Fibroblast of lung (primary cell): ENCODE measurements at regions not wholly inside any gene's neighbourhood (a gene's known extent, or its start where the extent isn't known, plus 50 kb on each side); places are given as distances from the start of the nearest gene placed in this dataset.

Source experiments
- DNase-seq, 2 donors: peaks; one replicate each; pipeline versions ENCODE4 v3.0.0 to v3.0.0-alpha.2; 2010; ENCODE audit warnings: low read depth in 2 of 2
- H2AFZ ChIP-seq: 2 replicates; pipeline ENCODE4 v1.5.1; 2012; ENCODE audit warnings: low read length, control low read depth, inconsistent platforms
- H3K27ac ChIP-seq: 2 replicates; pipeline ENCODE4 v1.5.1; 2011; ENCODE audit warnings: low read length, control low read depth; ENCODE audit not compliant: insufficient read depth
- H3K27me3 ChIP-seq: 2 replicates; pipeline ENCODE4 v1.5.1; 2011; ENCODE audit warnings: mild to moderate bottlenecking, low read length; ENCODE audit not compliant: control insufficient read depth, insufficient read depth
- H3K36me3 ChIP-seq: 2 replicates; pipeline ENCODE4 v1.5.1; 2011; ENCODE audit warnings: low read length; ENCODE audit not compliant: control insufficient read depth, insufficient read depth
- H3K4me1 ChIP-seq: 2 replicates; pipeline ENCODE4 v1.5.1; 2011; ENCODE audit warnings: low read length; ENCODE audit not compliant: control insufficient read depth, insufficient read depth; ENCODE audit errors: extremely low read depth
- H3K4me2 ChIP-seq: 2 replicates; pipeline ENCODE4 v1.5.1; 2011; ENCODE audit warnings: low read length, control low read depth; ENCODE audit not compliant: insufficient read depth; ENCODE audit errors: extremely low read depth
- H3K4me3 ChIP-seq, 4 experiments: fragments of 200-600 bp in 1 of 4; sonication (generic) in 1 of 4; replicated peaks in 1 of 4; 2 replicates each; pipeline ENCODE4 v1.5.1; 2011 to 2016; ENCODE audit warnings: low read length in 4 of 4, low read depth in 3 of 4, mild to moderate bottlenecking in 3 of 4, control low read depth in 2 of 4, inconsistent platforms in 1 of 4, mixed read lengths in 1 of 4; ENCODE audit not compliant: insufficient read depth in 1 of 4; ENCODE audit errors: control extremely low read depth in 1 of 4
- H3K79me2 ChIP-seq: 2 replicates; pipeline ENCODE4 v1.5.1; 2012; ENCODE audit warnings: mild to moderate bottlenecking, low read length, inconsistent platforms; ENCODE audit not compliant: control insufficient read depth, insufficient read depth
- H3K9ac ChIP-seq: 2 replicates; pipeline ENCODE4 v1.5.1; 2011; ENCODE audit warnings: mild to moderate bottlenecking, low read length, control low read depth; ENCODE audit not compliant: insufficient read depth
- H3K9me3 ChIP-seq: 2 replicates; pipeline ENCODE4 v1.5.1; 2012; ENCODE audit warnings: low read depth, low read length; ENCODE audit not compliant: control insufficient read depth, insufficient read depth
- H4K20me1 ChIP-seq: 2 replicates; pipeline ENCODE4 v1.5.1; 2011; ENCODE audit warnings: low read length; ENCODE audit not compliant: control insufficient read depth, insufficient read depth; ENCODE audit errors: extremely low read depth
- EZH2 ChIP-seq: IDR thresholded peaks from 2 replicates; pipeline ENCODE4 v1.5.1; 2012; ENCODE audit warnings: low read length, control low read depth, mild to moderate bottlenecking; ENCODE audit errors: missing control alignments
- TF ChIP-seq, protein P1 (sequence below), 2 donors: IDR thresholded peaks in 1 of 2; conservative IDR thresholded peaks in 1 of 2; 1 replicate in 1 of 2; 2 replicates in 1 of 2; pipeline ENCODE4 v1.5.1; 2011 to 2012; ENCODE audit warnings: low read length in 2 of 2, control low read depth in 1 of 2, inconsistent platforms in 1 of 2, low read depth in 1 of 2, mild to moderate bottlenecking in 1 of 2

DNA sequence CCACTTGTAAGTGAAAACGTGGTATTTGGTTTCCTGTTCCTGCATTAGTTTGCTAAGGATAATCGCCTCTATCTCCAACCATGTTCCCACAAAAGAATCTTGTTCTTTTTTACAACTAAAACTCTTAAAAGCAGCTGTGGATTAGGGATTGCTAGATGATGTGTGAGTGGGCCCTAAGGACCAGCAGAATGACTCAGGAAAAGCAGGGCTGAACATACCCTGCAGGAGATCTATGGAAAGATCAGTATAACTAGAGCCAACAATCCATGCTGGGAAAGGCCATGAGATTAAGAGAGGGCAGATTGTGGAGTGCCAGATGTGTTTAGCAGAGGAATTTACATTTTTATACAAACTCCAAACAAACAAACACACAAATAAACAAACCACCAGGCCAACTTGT is 128.4 kb upstream of the TMEM164 start:
- no peak overlapping the region for H3K4me2 ChIP-seq
- no peaks in the 10 kb centered on the region for H3K4me1 ChIP-seq
- H3K27me3 ChIP-seq, result no peaks in the 10 kb centered on the region
- H3K79me2 ChIP-seq, result no peaks in the 10 kb centered on the region
- no peak overlapping the region for H2AFZ ChIP-seq
- no peak overlapping the region for H3K9ac ChIP-seq
- no peak overlapping the region for H3K27ac ChIP-seq
- DNase-seq, result no peak
- H3K36me3 ChIP-seq, result no peaks in the 10 kb centered on the region
- H3K9me3 ChIP-seq, result no peaks in the 10 kb centered on the region
- H3K4me3 ChIP-seq, result no peak overlapping the region
- TF ChIP-seq EZH2, result no peak
- no peaks in the 10 kb centered on the region for H4K20me1 ChIP-seq

DNA sequence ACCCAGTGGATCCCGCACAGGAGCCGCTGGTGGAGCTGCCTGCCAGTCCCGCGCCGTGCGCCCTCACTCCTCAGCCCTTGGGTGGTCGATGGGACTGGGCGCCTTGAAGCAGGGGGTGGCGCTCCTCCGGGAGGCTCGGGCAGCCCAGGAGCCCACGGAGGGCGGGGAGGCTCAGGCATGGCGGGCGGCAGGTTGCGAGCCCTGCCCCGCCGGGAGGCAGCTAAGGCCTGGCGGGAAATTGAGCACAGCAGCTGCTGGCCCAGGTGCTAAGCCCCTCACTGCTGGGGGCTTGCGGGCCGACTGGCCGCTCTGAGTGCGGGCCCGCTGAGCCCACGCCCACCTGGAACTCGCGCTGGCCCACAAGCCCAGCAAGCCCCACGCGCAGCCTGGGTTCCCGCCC is 127.1 kb upstream of the TMEM164 start:
- no peak for TF ChIP-seq EZH2
- TF ChIP-seq, protein P1, sequence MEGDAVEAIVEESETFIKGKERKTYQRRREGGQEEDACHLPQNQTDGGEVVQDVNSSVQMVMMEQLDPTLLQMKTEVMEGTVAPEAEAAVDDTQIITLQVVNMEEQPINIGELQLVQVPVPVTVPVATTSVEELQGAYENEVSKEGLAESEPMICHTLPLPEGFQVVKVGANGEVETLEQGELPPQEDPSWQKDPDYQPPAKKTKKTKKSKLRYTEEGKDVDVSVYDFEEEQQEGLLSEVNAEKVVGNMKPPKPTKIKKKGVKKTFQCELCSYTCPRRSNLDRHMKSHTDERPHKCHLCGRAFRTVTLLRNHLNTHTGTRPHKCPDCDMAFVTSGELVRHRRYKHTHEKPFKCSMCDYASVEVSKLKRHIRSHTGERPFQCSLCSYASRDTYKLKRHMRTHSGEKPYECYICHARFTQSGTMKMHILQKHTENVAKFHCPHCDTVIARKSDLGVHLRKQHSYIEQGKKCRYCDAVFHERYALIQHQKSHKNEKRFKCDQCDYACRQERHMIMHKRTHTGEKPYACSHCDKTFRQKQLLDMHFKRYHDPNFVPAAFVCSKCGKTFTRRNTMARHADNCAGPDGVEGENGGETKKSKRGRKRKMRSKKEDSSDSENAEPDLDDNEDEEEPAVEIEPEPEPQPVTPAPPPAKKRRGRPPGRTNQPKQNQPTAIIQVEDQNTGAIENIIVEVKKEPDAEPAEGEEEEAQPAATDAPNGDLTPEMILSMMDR (conservative IDR thresholded peaks at IDR 0.05 in 1 of 2, IDR thresholded peaks at IDR 0.05 in 1 of 2; ENCODE audit: low read depth in 1 of 2, low read length in 2 of 2), result no peak
- no peaks in the 10 kb centered on the region for H3K4me1 ChIP-seq

DNA sequence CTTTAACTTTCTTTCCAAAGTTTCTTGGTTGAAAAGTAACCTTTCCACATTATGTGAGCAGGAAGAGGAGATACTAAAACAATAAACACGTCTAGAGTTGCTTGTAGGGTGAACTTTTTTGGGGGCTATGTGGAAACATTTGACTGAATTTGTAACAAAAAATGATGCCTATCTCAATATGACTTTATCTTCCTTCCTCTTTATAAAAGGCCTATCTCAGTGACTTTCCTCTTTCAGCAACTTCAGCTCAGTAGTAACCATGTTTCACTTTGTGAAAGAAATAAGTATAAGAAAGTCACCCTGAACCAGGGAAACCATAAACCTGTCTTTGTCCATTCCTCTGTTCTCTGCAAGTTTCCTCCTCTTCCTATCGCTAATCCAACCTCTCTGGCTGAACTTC is 124.7 kb upstream of the TMEM164 start:
- Histone ChIP-seq H3K4me1 (no peaks in the 10 kb centered on the region), H4K20me1 (no peaks in the 10 kb centered on the region), H3K9me3 (no peaks in the 10 kb centered on the region), H3K4me2 (no peak overlapping the region), H3K79me2 (no peaks in the 10 kb centered on the region), H3K27ac (no peak overlapping the region), H3K36me3 (no peaks in the 10 kb centered on the region), H3K4me3 (no peak overlapping the region), H3K9ac (no peak overlapping the region), H2AFZ (no peak overlapping the region), H3K27me3 (no peaks in the 10 kb centered on the region)
- no peak for DNase-seq
- TF ChIP-seq, protein P1 (conservative IDR thresholded peaks at IDR 0.05 in 1 of 2, IDR thresholded peaks at IDR 0.05 in 1 of 2; ENCODE audit: low read depth in 1 of 2, low read length in 2 of 2), result no peak
- TF ChIP-seq EZH2, result no peak

More for the DNA sequence above, 127.1 kb upstream of the TMEM164 start:
- H3K9me3 ChIP-seq, result no peaks in the 10 kb centered on the region
- H4K20me1 ChIP-seq, result no peaks in the 10 kb centered on the region
- no peak overlapping the region for H3K9ac ChIP-seq
- no peak overlapping the region for H2AFZ ChIP-seq
- no peak overlapping the region for H3K27ac ChIP-seq
- H3K4me2 ChIP-seq, result no peak overlapping the region
- no peak overlapping the region for H3K4me3 ChIP-seq
- no peaks in the 10 kb centered on the region for H3K79me2 ChIP-seq
- DNase-seq, result no peak
- H3K27me3 ChIP-seq, result no peaks in the 10 kb centered on the region
- no peaks in the 10 kb centered on the region for H3K36me3 ChIP-seq
